ENCODE measurements at regions not wholly inside any gene's neighbourhood (a gene's known extent, or its start where the extent isn't known, plus 50 kb on each side); places are given as distances from the start of the nearest gene placed in this dataset.

GRCh38 chr3:111319598-111319997, 222.4 kb upstream of the CD96 start:
- TF ChIP-seq EZH2 (IDR thresholded peaks at IDR 0.05; ENCODE audit: low read length) (no peak), CTCF (optimal IDR thresholded peaks at IDR 0.05 in 1 of 3, IDR thresholded peaks at IDR 0.05 in 1 of 3, conservative IDR thresholded peaks at IDR 0.05 in 1 of 3; ENCODE audit: extremely low read depth in 1 of 3, insufficient read depth in 2 of 3, low read length in 3 of 3) (no peak)
- DNase-seq (ENCODE audit: low read depth, low spot score) (no peak), FAIRE-seq (no peak)
- H3K79me2 ChIP-seq (ENCODE audit: control insufficient read depth, insufficient read depth, low read length): no peaks in the 10 kb centered on the region
- dilution Hi-C loops (cut with MboI; ENCODE audit: extremely low pct_ligation_motif_present, low sequenced_read_pairs): no loop called here
- H3K4me3 ChIP-seq (ENCODE audit: control insufficient read depth in 2 of 3, extremely low read depth in 1 of 3, insufficient read depth in 2 of 3, low read depth in 1 of 3, low read length in 3 of 3): no peak overlapping the region
- no peaks in the 10 kb centered on the region for H4K20me1 ChIP-seq (ENCODE audit: control insufficient read depth, extremely low read depth, insufficient read depth, low read length)
- H2AFZ ChIP-seq (ENCODE audit: control insufficient read depth, low read length): no peak overlapping the region
- H3K9me3 ChIP-seq (ENCODE audit: control insufficient read depth, low read depth, low read length): no peaks in the 10 kb centered on the region
- no peak overlapping the region for H3K9ac ChIP-seq (ENCODE audit: control insufficient read depth, extremely low read depth, insufficient read depth, low read length)
- H3K27ac ChIP-seq (ENCODE audit: control insufficient read depth, insufficient read depth, low read length): no peak overlapping the region
- H3K4me1 ChIP-seq (ENCODE audit: control insufficient read depth, extremely low read depth, insufficient read depth, low read length): no peaks in the 10 kb centered on the region
- no peak overlapping the region for H3K4me2 ChIP-seq (ENCODE audit: control insufficient read depth, extremely low read depth, insufficient read depth, low read depth, low read length)
- H3K27me3 ChIP-seq (ENCODE audit: control insufficient read depth, extremely low read depth, insufficient read depth, low read length): no peaks in the 10 kb centered on the region
- no peaks in the 10 kb centered on the region for H3K36me3 ChIP-seq (ENCODE audit: control insufficient read depth in 2 of 2, extremely low read depth in 1 of 2, insufficient read depth in 2 of 2, low read length in 2 of 2)
- no peaks in the 10 kb centered on the region for H3K9me1 ChIP-seq (ENCODE audit: control insufficient read depth, extremely low read depth, insufficient read depth, low read length)

GRCh38 chr3:111321786-111322185, 220.2 kb upstream of the CD96 start:
- no peak for TF ChIP-seq CTCF (optimal IDR thresholded peaks at IDR 0.05 in 1 of 3, IDR thresholded peaks at IDR 0.05 in 1 of 3, conservative IDR thresholded peaks at IDR 0.05 in 1 of 3; ENCODE audit: extremely low read depth in 1 of 3, insufficient read depth in 2 of 3, low read length in 3 of 3)
- TF ChIP-seq EZH2 (IDR thresholded peaks at IDR 0.05; ENCODE audit: low read length): no peak
- no peak overlapping the region for H3K4me3 ChIP-seq (ENCODE audit: control insufficient read depth in 2 of 3, extremely low read depth in 1 of 3, insufficient read depth in 2 of 3, low read depth in 1 of 3, low read length in 3 of 3)
- no peak overlapping the region for H3K4me2 ChIP-seq (ENCODE audit: control insufficient read depth, extremely low read depth, insufficient read depth, low read depth, low read length)
- no peaks in the 10 kb centered on the region for H3K9me3 ChIP-seq (ENCODE audit: control insufficient read depth, low read depth, low read length)
- H3K79me2 ChIP-seq (ENCODE audit: control insufficient read depth, insufficient read depth, low read length): no peaks in the 10 kb centered on the region
- no peaks in the 10 kb centered on the region for H4K20me1 ChIP-seq (ENCODE audit: control insufficient read depth, extremely low read depth, insufficient read depth, low read length)
- no peak for DNase-seq (ENCODE audit: low read depth, low spot score)
- dilution Hi-C loops (cut with MboI; ENCODE audit: extremely low pct_ligation_motif_present, low sequenced_read_pairs): no loop called here
- H3K9ac ChIP-seq (ENCODE audit: control insufficient read depth, extremely low read depth, insufficient read depth, low read length): no peak overlapping the region
- no peak overlapping the region for H3K27ac ChIP-seq (ENCODE audit: control insufficient read depth, insufficient read depth, low read length)
- H3K4me1 ChIP-seq (ENCODE audit: control insufficient read depth, extremely low read depth, insufficient read depth, low read length): no peaks in the 10 kb centered on the region
- no peak overlapping the region for H2AFZ ChIP-seq (ENCODE audit: control insufficient read depth, low read length)
- H3K36me3 ChIP-seq (ENCODE audit: control insufficient read depth in 2 of 2, extremely low read depth in 1 of 2, insufficient read depth in 2 of 2, low read length in 2 of 2): no peaks in the 10 kb centered on the region
- H3K9me1 ChIP-seq (ENCODE audit: control insufficient read depth, extremely low read depth, insufficient read depth, low read length): no peaks in the 10 kb centered on the region
- H3K27me3 ChIP-seq (ENCODE audit: control insufficient read depth, extremely low read depth, insufficient read depth, low read length): no peaks in the 10 kb centered on the region
- FAIRE-seq: no peak
